IMR-90 (cell line): ENCODE measurements at regions not wholly inside any gene's neighbourhood (a gene's known extent, or its start where the extent isn't known, plus 50 kb on each side); places are given as distances from the start of the nearest gene placed in this dataset.

Experiments used
- ATAC-seq: fragments of 200-7000 bp; cut with Tn5 transposase; 2 replicates; pipeline ENCODE4 v1.9.1; 2020; ENCODE audit warnings: low read depth, mild to moderate bottlenecking, moderate library complexity
- BruUV-seq: library from RNA; stranded (reverse); fragments of 400-500 nt; replicated peaks from 2 replicates; lab custom pipeline; 2021; lab: Mats Ljungman, UMichigan
- CTCF ChIA-PET: fragments of 300-600 bp; formaldehyde crosslinking; extraction: SDS; loops from one replicate; lab custom pipeline; 2021; ENCODE audit warnings: antibody characterized with exemption; lab: Yijun Ruan, JAX
- POLR2A ChIA-PET: fragments of 300-600 bp; sonication (Branson Sonifier 250); formaldehyde crosslinking; loops from one replicate; lab custom pipeline; 2022; ENCODE audit warnings: antibody characterized with exemption; ENCODE audit not compliant: unreplicated experiment; lab: Charles Lee
- DNase-seq: peaks from one replicate; pipeline ENCODE4 v3.0.0; 2013
- H2AFZ ChIP-seq: replicated peaks from 2 replicates; pipeline ENCODE3; 2013; ENCODE audit warnings: low read length, mild to moderate bottlenecking; ENCODE audit not compliant: poor library complexity
- H2AK5ac ChIP-seq: 2 replicates; pipeline ENCODE4 v1.6.1; 2013; ENCODE audit warnings: low read depth, low read length, inconsistent platforms
- H2AK9ac ChIP-seq: replicated peaks from 2 replicates; pipeline ENCODE3; 2013; ENCODE audit warnings: mild to moderate bottlenecking, low read depth, low read length, moderate library complexity; ENCODE audit not compliant: poor library complexity
- H2BK120ac ChIP-seq: 2 replicates; pipeline ENCODE4 v1.6.1; 2013; ENCODE audit warnings: low read depth, low read length, inconsistent platforms
- H2BK15ac ChIP-seq: 3 replicates; pipeline ENCODE4 v1.6.1; 2013; ENCODE audit warnings: low read depth, low read length, inconsistent platforms
- H2BK20ac ChIP-seq: 2 replicates; pipeline ENCODE4 v1.6.1; 2013; ENCODE audit warnings: low read depth, mild to moderate bottlenecking, inconsistent platforms, low read length, moderate library complexity
- H2BK5ac ChIP-seq: 2 replicates; pipeline ENCODE4 v1.6.1; 2013; ENCODE audit warnings: mild to moderate bottlenecking, low read depth, low read length, inconsistent platforms; ENCODE audit not compliant: poor library complexity, severe bottlenecking
- H3K14ac ChIP-seq: replicated peaks from 2 replicates; pipeline ENCODE4 v1.6.1; 2013; ENCODE audit warnings: low read depth, low read length, inconsistent platforms
- H3K18ac ChIP-seq: 2 replicates; pipeline ENCODE4 v1.6.1; 2013; ENCODE audit warnings: low read depth, low read length, control low read depth
- H3K23ac ChIP-seq: 2 replicates; pipeline ENCODE4 v1.6.1; 2013; ENCODE audit warnings: low read depth, low read length, inconsistent platforms
- H3K27ac ChIP-seq: 2 replicates; pipeline ENCODE4 v1.5.1; 2013; ENCODE audit warnings: mild to moderate bottlenecking, control low read depth, low read length; ENCODE audit not compliant: insufficient read depth
- H3K27me3 ChIP-seq: 2 replicates; pipeline ENCODE4 v1.6.1; 2013; ENCODE audit warnings: low read length; ENCODE audit not compliant: control insufficient read depth, insufficient read depth
- H3K36me3 ChIP-seq: 2 replicates; pipeline ENCODE4 v1.6.1; 2013; ENCODE audit warnings: low read length, mixed read lengths; ENCODE audit not compliant: control insufficient read depth, insufficient read depth
- H3K4ac ChIP-seq: 2 replicates; pipeline ENCODE4 v1.6.1; 2013; ENCODE audit warnings: low read depth, low read length, inconsistent platforms
- H3K4me1 ChIP-seq: 2 replicates; pipeline ENCODE4 v1.6.1; 2013; ENCODE audit warnings: low read length, mixed read lengths; ENCODE audit not compliant: control insufficient read depth, insufficient read depth
- H3K4me2 ChIP-seq: 2 replicates; pipeline ENCODE4 v1.6.1; 2013; ENCODE audit warnings: low read depth, mild to moderate bottlenecking, control low read depth, low read length, moderate library complexity
- H3K4me3 ChIP-seq: 2 replicates; pipeline ENCODE4 v1.5.1; 2013; ENCODE audit warnings: low read depth, mild to moderate bottlenecking, control low read depth, low read length, moderate library complexity; ENCODE audit not compliant: insufficient read depth
- H3K56ac ChIP-seq: 2 replicates; pipeline ENCODE4 v1.6.1; 2013; ENCODE audit warnings: low read length, inconsistent platforms; ENCODE audit not compliant: insufficient read depth; ENCODE audit errors: extremely low read depth
- H3K79me1 ChIP-seq, 2 experiments: 2 replicates each; pipeline ENCODE4 v1.6.1; 2013; ENCODE audit warnings: low read length in 2 of 2, inconsistent platforms in 1 of 2, low read depth in 1 of 2
- H3K9ac ChIP-seq: 2 replicates; pipeline ENCODE4 v1.6.1; 2013; ENCODE audit warnings: low read depth, low read length, control low read depth
- H3K9me1 ChIP-seq: 2 replicates; pipeline ENCODE4 v1.6.1; 2013; ENCODE audit warnings: low read length, inconsistent platforms; ENCODE audit not compliant: insufficient read depth
- H3K9me3 ChIP-seq: 2 replicates; pipeline ENCODE4 v1.6.1; 2013; ENCODE audit warnings: low read length; ENCODE audit not compliant: control insufficient read depth, insufficient read depth
- H4K20me1 ChIP-seq: 2 replicates; pipeline ENCODE4 v1.6.1; 2013; ENCODE audit warnings: low read length, inconsistent platforms; ENCODE audit not compliant: insufficient read depth
- H4K5ac ChIP-seq: 2 replicates; pipeline ENCODE4 v1.6.1; 2013; ENCODE audit warnings: mild to moderate bottlenecking, low read depth, low read length, control low read depth
- H4K8ac ChIP-seq, 2 experiments: 2 replicates each; pipeline ENCODE4 v1.6.1; 2013; ENCODE audit warnings: low read depth in 2 of 2, low read length in 2 of 2, control low read depth in 1 of 2, inconsistent platforms in 1 of 2
- H4K91ac ChIP-seq: 2 replicates; pipeline ENCODE4 v1.6.1; 2013; ENCODE audit warnings: low read depth, low read length, inconsistent platforms; ENCODE audit not compliant: insufficient read depth
- CEBPB ChIP-seq: IDR thresholded peaks from 2 replicates; pipeline ENCODE4 v1.6.1; 2012; ENCODE audit warnings: low read depth, low read length, improper control_type of control experiment
- POLR2A ChIP-seq: IDR thresholded peaks from 2 replicates; pipeline ENCODE4 v1.6.1; 2012; ENCODE audit warnings: mild to moderate bottlenecking, low read depth, low read length
- RFX5 ChIP-seq: IDR thresholded peaks from 2 replicates; pipeline ENCODE4 v1.8.0; 2012; ENCODE audit warnings: low read depth, mild to moderate bottlenecking, low read length, moderate library complexity
- WGBS, 2 experiments: methylation state at CpG; one replicate each; pipeline versions ENCODE4 v1.1.5 to v1.1.7; 2013; ENCODE audit warnings: missing lambda C conversion rate in 2 of 2; ENCODE audit not compliant: insufficient read length in 1 of 2; ENCODE audit errors: extremely low coverage in 2 of 2; 5-methylcytosine and 5-hydroxymethylcytosine counted together
- dilution Hi-C: fragments of 300-500 bp; cut with HindIII; formaldehyde crosslinking; loops from one replicate; pipeline ENCODE4 v1.14.3; 2018; ENCODE audit warnings: low sequenced_read_pairs; ENCODE audit not compliant: unreplicated experiment
- in situ Hi-C: fragments of 300-500 bp; cut with MboI; formaldehyde crosslinking; loops from 3 replicates; pipeline ENCODE4 v1.14.3; 2019; ENCODE audit warnings: low sequenced_read_pairs, inconsistent platforms, mixed read lengths
- intact Hi-C: fragments of 100-400 bp; cut with micrococcal nuclease; formaldehyde crosslinking; loops from 2 replicates; pipeline ENCODE4 v1.10.0; 2022

DNA sequence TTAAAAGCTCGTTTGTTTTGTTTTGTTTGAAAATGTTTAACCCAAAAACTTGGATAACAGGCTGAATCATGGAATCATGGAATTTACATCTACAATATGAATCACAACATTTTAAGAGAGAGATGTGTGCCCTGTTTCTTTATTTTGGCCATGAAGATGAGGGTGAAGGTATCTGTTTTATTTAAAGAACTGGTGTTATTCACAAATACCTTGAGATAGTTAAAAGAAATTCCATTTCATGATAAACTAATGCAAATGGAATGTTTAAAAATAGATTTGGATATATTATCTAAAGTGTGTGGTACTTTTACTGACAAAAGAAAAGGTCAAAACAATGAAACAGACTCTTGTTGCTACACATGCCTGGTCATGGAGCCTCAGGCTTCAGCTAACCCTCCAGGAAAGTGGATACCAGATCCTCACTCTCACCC is 486.0 kb upstream of the CFAP20DC start:
- Histone ChIP-seq H3K9ac (no peak overlapping the region), H4K5ac (no peak overlapping the region), H3K56ac (no peak overlapping the region), H4K20me1 (no peaks in the 10 kb centered on the region), H4K91ac (peak overlapping the region; percentile 35; the same call in 1 of the 2 replicates), H3K9me1 (peaks cover 3% of the 10 kb centered on the region; the same call in 1 of the 2 replicates), H3K27ac (peak overlapping the region; percentile 4; the same call in 1 of the 2 replicates), H3K23ac (peak overlapping the region; percentile 50; the same call in 1 of the 2 replicates), H3K36me3 (no peaks in the 10 kb centered on the region), H3K27me3 (no peaks in the 10 kb centered on the region), H4K8ac (peak overlapping the region in 1 of 2 experiments; percentile 32; a peak in 1 of 4 replicates), H2BK15ac (peak overlapping the region; percentile 35; the same call in 2 of the 3 replicates), H3K79me1 (no peaks in the 10 kb centered on the region), H3K4me3 (no peak overlapping the region), H3K4ac (peak overlapping the region; percentile 44; the same call in 1 of the 2 replicates), H2AFZ (no peak overlapping the region), H2BK120ac (peak overlapping the region; percentile 80), H2AK9ac (no peak overlapping the region), H3K4me2 (no peak overlapping the region), H3K9me3 (no peaks in the 10 kb centered on the region), H3K18ac (peak overlapping the region; percentile 37; the same call in 1 of the 2 replicates), H3K4me1 (peaks cover 10% of the 10 kb centered on the region), H2AK5ac (no peak overlapping the region), H2BK20ac (peak overlapping the region; percentile 70; the same call in 1 of the 2 replicates), H2BK5ac (peak overlapping the region; percentile 83), H3K14ac (no peak overlapping the region)
- dilution Hi-C loops (no loop called here), intact Hi-C loops (no loop called here), in situ Hi-C loops (no loop called here)
- ATAC-seq = peak; percentile 66
- TF ChIP-seq POLR2A (no peak), CEBPB (peak; percentile 40; the same call in 1 of the 2 replicates), RFX5 (no peak)
- WGBS, 2 experiments = no CpG with 5 or more reads among the region's 1 CpG
- BruUV-seq = no TSS peak
- ChIA-PET CTCF (interaction anchor here (1.4 kb wide), 1 partner anchor 322 kb away, joined by 3 read pairs; no protein-coding TSS in a partner anchor), POLR2A (no interaction called here)
- DNase-seq = peak; percentile 63
